Right atrium auricular region (tissue), 2 donors: ENCODE measurements at regions not wholly inside any gene's neighbourhood (a gene's known extent, or its start where the extent isn't known, plus 50 kb on each side); places are given as distances from the start of the nearest gene placed in this dataset.

Experiments
- DNase-seq: peaks from one replicate; pipeline ENCODE4 v3.0.0-alpha.2; 2019; ENCODE audit warnings: low spot score
- H3K27ac ChIP-seq, 2 donors: fragments of 200-600 bp; sonication (generic); 1 replicate in 1 of 2; 2 replicates in 1 of 2; pipeline ENCODE4 v1.5.1; 2016 to 2019
- H3K27me3 ChIP-seq, 2 donors: fragments of 200-600 bp; sonication (generic); one replicate each; pipeline versions ENCODE4 v1.5.1 to v1.6.0; 2017 to 2019
- H3K36me3 ChIP-seq: fragments of 200-600 bp; sonication (generic); one replicate; pipeline ENCODE4 v1.5.1; 2016
- H3K4me1 ChIP-seq, 2 donors: fragments of 200-600 bp; sonication (generic); one replicate each; pipeline versions ENCODE4 v1.5.1 to v1.6.0; 2017 to 2019
- H3K4me3 ChIP-seq, 2 donors: fragments of 200-600 bp; sonication (generic); 1 replicate in 1 of 2; 2 replicates in 1 of 2; pipeline ENCODE4 v1.5.1; 2017 to 2019; ENCODE audit warnings: mild to moderate bottlenecking in 1 of 2, moderate library complexity in 1 of 2
- H3K9me3 ChIP-seq, 2 donors: fragments of 200-600 bp; sonication (generic); one replicate each; pipeline ENCODE4 v1.5.1; 2019
- TF ChIP-seq, protein P1 (sequence below), 2 donors: fragments of 200-600 bp; sonication (generic); IDR thresholded peaks; one replicate each; pipeline ENCODE4 v1.5.1; 2019; ENCODE audit warnings: antibody characterized with exemption in 2 of 2

DNA sequence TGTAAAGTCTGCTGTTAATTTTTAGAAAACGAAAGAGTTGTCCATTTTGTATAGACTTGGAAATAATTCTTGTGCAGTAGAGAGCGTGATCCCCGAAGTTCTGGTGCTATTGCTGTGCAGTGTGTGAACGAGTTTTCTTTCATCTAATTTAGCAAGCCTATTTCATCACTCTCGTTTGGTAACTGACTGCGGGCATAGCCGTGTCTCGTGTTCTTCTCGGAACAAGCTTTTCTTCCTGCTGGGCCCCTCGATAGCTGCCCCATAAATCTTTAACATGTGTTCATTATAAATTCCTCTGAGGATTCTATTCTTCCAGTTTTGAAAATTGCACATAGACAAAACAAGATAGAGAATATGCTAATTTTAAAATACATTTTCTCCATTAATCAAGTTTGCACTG, 622.0 kb upstream of the PFKP start:
- peaks cover 0 to 16% of the 10 kb centered on the region in 2 donors for H3K9me3 ChIP-seq
- no peak overlapping the region for H3K4me3 ChIP-seq
- DNase-seq, result no peak
- no peaks in the 10 kb centered on the region for H3K4me1 ChIP-seq
- H3K27ac ChIP-seq, result no peak overlapping the region
- H3K27me3 ChIP-seq, result no peaks in the 10 kb centered on the region
- H3K36me3 ChIP-seq, result no peaks in the 10 kb centered on the region
- TF ChIP-seq, protein P1, sequence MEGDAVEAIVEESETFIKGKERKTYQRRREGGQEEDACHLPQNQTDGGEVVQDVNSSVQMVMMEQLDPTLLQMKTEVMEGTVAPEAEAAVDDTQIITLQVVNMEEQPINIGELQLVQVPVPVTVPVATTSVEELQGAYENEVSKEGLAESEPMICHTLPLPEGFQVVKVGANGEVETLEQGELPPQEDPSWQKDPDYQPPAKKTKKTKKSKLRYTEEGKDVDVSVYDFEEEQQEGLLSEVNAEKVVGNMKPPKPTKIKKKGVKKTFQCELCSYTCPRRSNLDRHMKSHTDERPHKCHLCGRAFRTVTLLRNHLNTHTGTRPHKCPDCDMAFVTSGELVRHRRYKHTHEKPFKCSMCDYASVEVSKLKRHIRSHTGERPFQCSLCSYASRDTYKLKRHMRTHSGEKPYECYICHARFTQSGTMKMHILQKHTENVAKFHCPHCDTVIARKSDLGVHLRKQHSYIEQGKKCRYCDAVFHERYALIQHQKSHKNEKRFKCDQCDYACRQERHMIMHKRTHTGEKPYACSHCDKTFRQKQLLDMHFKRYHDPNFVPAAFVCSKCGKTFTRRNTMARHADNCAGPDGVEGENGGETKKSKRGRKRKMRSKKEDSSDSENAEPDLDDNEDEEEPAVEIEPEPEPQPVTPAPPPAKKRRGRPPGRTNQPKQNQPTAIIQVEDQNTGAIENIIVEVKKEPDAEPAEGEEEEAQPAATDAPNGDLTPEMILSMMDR (IDR thresholded peaks at IDR 0.05), result no peak

DNA sequence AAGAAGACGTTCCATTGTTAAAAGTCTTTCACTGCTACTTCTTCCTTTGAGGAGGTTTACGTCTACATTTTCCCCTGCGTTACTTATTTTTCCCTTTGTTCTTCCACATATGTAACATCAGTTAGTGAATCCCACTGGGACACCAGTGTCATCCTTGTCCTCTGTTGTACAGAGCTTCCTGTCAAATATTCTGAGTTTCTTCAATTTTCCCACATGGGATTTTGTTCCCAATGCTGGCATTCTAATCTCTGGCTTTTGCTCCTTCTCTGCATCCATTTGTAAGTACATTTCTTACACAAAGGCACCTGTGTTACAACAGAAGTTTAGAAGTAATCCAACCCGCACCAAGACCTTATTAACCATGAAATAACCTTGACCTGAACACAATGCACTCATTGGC, 627.4 kb upstream of the PFKP start:
- DNase-seq, result no peak
- TF ChIP-seq, protein P1 (IDR thresholded peaks at IDR 0.05), result no peak
- no peaks in the 10 kb centered on the region for H3K36me3 ChIP-seq
- no peaks in the 10 kb centered on the region for H3K27me3 ChIP-seq
- no peak overlapping the region for H3K27ac ChIP-seq
- H3K4me1 ChIP-seq, result no peaks in the 10 kb centered on the region
- H3K4me3 ChIP-seq, result no peak overlapping the region
- no peaks in the 10 kb centered on the region for H3K9me3 ChIP-seq

DNA sequence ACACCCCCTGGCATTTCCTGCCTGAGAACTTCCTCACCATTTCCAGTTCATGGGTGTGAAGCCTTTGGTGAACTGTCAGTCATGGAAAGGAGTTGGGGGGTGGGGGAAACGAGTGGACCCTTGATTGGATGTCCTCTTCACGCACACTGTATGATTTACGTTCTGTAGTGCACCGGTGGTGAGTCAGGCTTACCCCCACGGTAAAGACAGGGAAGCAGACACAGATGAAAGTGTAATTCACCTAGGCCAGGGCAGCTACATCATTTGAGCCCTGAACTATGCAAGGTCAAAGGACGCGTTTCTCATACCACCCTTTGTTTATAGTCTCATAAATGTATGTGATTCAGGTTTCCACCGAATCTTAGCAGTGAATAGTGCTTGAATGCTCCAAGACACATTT, 628.3 kb upstream of the PFKP start:
- H3K27ac ChIP-seq, result no peak overlapping the region
- H3K4me3 ChIP-seq, result no peak overlapping the region
- H3K27me3 ChIP-seq, result no peaks in the 10 kb centered on the region
- no peaks in the 10 kb centered on the region for H3K9me3 ChIP-seq
- no peaks in the 10 kb centered on the region for H3K4me1 ChIP-seq
- TF ChIP-seq, protein P1 (IDR thresholded peaks at IDR 0.05), result no peak
- H3K36me3 ChIP-seq, result no peaks in the 10 kb centered on the region
- no peak for DNase-seq

DNA sequence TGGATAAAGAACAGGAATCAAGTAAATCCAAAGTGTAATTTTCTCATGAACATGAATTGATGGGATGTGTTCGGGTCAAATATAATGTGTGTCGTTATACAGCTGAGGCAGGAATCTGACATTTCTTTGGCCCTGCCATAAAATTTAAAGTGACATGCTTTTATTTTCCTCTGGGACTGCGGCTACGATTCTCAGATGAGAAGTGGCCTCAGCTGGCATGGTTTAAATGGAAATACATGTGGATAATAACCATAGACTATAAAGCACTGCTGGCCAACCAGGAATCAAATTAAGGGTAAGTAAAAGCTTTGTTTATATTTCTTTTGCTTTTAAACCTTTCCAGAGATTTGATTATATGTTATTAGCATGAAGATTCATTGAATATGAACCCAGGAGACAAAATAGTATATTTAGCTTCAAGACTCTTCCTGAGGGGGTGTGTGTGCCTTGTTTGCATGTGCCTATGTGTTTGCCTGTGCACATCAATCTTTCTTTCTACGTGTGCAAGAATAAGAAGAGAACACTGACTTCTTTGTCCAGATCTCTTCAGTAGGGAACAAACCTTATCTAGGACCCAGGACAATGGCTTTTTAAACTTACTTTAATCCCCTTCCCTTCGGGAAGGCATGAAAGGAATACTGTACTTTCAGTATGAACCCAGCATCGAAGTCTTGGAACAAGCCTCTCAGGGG, 629.0 kb upstream of the PFKP start:
- H3K27ac ChIP-seq, result no peak overlapping the region
- H3K4me1 ChIP-seq, result no peaks in the 10 kb centered on the region
- H3K27me3 ChIP-seq, result no peaks in the 10 kb centered on the region
- H3K36me3 ChIP-seq, result no peaks in the 10 kb centered on the region
- TF ChIP-seq, protein P1 (IDR thresholded peaks at IDR 0.05), result no peak
- no peaks in the 10 kb centered on the region for H3K9me3 ChIP-seq
- no peak for DNase-seq
- no peak overlapping the region for H3K4me3 ChIP-seq

DNA sequence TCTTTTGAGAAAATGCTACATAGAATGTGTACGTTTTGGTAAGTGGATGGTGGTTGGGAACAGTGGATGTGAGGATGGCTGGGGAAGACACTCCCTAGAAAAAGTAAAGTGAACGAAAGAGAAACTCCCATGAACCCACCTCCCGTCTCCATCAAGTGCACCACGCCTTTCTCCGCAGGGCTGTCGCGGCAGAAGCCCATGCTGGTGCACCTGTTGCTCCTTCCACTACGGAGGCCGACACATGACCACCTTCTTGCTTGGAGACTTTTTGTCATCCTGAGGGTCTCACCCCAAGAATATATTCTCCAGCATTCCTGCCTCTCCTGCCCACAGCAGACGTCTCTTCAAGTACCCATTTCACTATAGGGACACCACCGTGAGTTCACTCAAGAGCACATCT, 630.4 kb upstream of the PFKP start:
- Histone ChIP-seq H3K27me3 (no peaks in the 10 kb centered on the region), H3K9me3 (no peaks in the 10 kb centered on the region), H3K27ac (no peak overlapping the region), H3K4me1 (no peaks in the 10 kb centered on the region), H3K4me3 (no peak overlapping the region), H3K36me3 (no peaks in the 10 kb centered on the region)
- no peak for DNase-seq
- TF ChIP-seq, protein P1 (IDR thresholded peaks at IDR 0.05), result no peak

DNA sequence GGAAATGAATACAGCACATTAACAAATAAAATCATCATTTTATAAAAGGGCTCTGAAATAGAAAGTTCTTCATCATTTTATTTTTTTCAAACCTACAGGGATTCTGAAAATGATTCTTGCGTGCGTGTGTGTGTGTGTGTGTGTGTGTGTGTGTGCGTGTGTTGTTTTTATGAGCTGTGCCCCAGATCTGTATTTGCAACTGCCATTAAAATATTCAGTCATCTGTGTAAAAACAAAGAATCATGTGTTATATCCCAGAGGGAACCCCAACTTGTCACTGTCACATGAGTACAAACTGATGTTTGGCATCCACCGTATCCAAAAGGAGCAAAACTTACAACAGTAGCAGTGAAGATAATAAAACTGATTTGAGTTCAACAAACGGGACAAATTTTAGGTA, 635.4 kb upstream of the PFKP start:
- H3K4me1 ChIP-seq, result no peaks in the 10 kb centered on the region
- H3K36me3 ChIP-seq, result no peaks in the 10 kb centered on the region
- no peak for DNase-seq
- H3K4me3 ChIP-seq, result no peak overlapping the region
- no peaks in the 10 kb centered on the region for H3K27me3 ChIP-seq
- H3K9me3 ChIP-seq, result no peaks in the 10 kb centered on the region
- H3K27ac ChIP-seq, result no peak overlapping the region
- TF ChIP-seq, protein P1 (IDR thresholded peaks at IDR 0.05), result no peak
